Naive thymus-derived CD4-positive, alpha-beta T cell (primary cell): ENCODE measurements at regions not wholly inside any gene's neighbourhood (a gene's known extent, or its start where the extent isn't known, plus 50 kb on each side); places are given as distances from the start of the nearest gene placed in this dataset.

Experiments
- ATAC-seq: fragments of 150-1000 bp; cut with Tn5 transposase; 2 replicates; pipeline ENCODE4 v1.10.0; 2021; ENCODE audit warnings: mild to moderate bottlenecking, moderate library complexity
- CTCF ChIA-PET: fragments of 350-600 bp; sonication (Branson Sonifier 250); formaldehyde crosslinking; loops from one replicate; lab custom pipeline; 2021; ENCODE audit warnings: antibody characterized with exemption; lab: Charles Lee
- POLR2A ChIA-PET: fragments of 350-600 bp; sonication (Branson Sonifier 250); formaldehyde crosslinking; loops from one replicate; lab custom pipeline; 2021; ENCODE audit warnings: antibody characterized with exemption, inconsistent platforms; lab: Charles Lee
- DNase-seq, 9 donors: peaks; one replicate each; pipeline versions ENCODE4 v3.0.0 to v3.0.0-alpha.2; 2020 to 2022; ENCODE audit warnings: mixed read lengths in 1 of 9
- H3K27ac ChIP-seq: one replicate; pipeline ENCODE4 v1.7.0; 2013; ENCODE audit warnings: mild to moderate bottlenecking, low read depth, low read length, moderate library complexity
- H3K27me3 ChIP-seq, 2 donors: one replicate each; pipeline ENCODE4 v1.7.0; 2013; ENCODE audit warnings: low read length in 2 of 2, mild to moderate bottlenecking in 2 of 2, moderate library complexity in 2 of 2; ENCODE audit not compliant: control insufficient read depth in 2 of 2, insufficient read depth in 2 of 2
- H3K36me3 ChIP-seq, 3 experiments: 1 replicate in 2 of 3; 2 replicates in 1 of 3; pipeline ENCODE4 v1.7.0; 2013; ENCODE audit warnings: low read length in 3 of 3, mild to moderate bottlenecking in 3 of 3, moderate library complexity in 1 of 3; ENCODE audit not compliant: insufficient read depth in 3 of 3, control insufficient read depth in 2 of 3
- H3K4me1 ChIP-seq, 2 donors: one replicate each; pipeline ENCODE4 v1.7.0; 2013; ENCODE audit warnings: low read length in 2 of 2, mild to moderate bottlenecking in 2 of 2, moderate library complexity in 1 of 2; ENCODE audit not compliant: control insufficient read depth in 2 of 2, insufficient read depth in 2 of 2
- H3K4me3 ChIP-seq: 2 replicates; pipeline ENCODE4 v1.7.0; 2013; ENCODE audit warnings: mild to moderate bottlenecking, low read length
- H3K9me3 ChIP-seq, 3 experiments: 1 replicate in 2 of 3; 2 replicates in 1 of 3; pipeline ENCODE4 v1.7.0; 2013; ENCODE audit warnings: low read length in 3 of 3; ENCODE audit not compliant: control insufficient read depth in 2 of 3
- H3K27ac Mint-ChIP-seq, 9 donors: one replicate each; pipeline ENCODE4 v1.8.0; 2020 to 2022; ENCODE audit warnings: mixed read lengths in 9 of 9, mild to moderate bottlenecking in 8 of 9, moderate library complexity in 5 of 9, inconsistent platforms in 2 of 9
- H3K27me3 Mint-ChIP-seq, 5 donors: one replicate each; pipeline ENCODE4 v1.8.0; 2021 to 2022; ENCODE audit warnings: mixed read lengths in 5 of 5, mild to moderate bottlenecking in 1 of 5
- H3K36me3 Mint-ChIP-seq, 5 donors: one replicate each; pipeline ENCODE4 v1.8.0; 2020 to 2022; ENCODE audit warnings: mixed read lengths in 5 of 5, mild to moderate bottlenecking in 3 of 5, inconsistent platforms in 1 of 5
- H3K4me1 Mint-ChIP-seq, 7 donors: one replicate each; pipeline ENCODE4 v1.8.0; 2020 to 2022; ENCODE audit warnings: mixed read lengths in 7 of 7, mild to moderate bottlenecking in 3 of 7, inconsistent platforms in 1 of 7
- H3K4me3 Mint-ChIP-seq, 10 donors: one replicate each; pipeline ENCODE4 v1.8.0; 2020 to 2022; ENCODE audit warnings: mild to moderate bottlenecking in 10 of 10, mixed read lengths in 10 of 10, moderate library complexity in 6 of 10, inconsistent platforms in 2 of 10
- H3K9me3 Mint-ChIP-seq, 11 donors: one replicate each; pipeline ENCODE4 v1.8.0; 2020 to 2022; ENCODE audit warnings: mixed read lengths in 11 of 11, mild to moderate bottlenecking in 4 of 11, inconsistent platforms in 1 of 11, moderate library complexity in 1 of 11
- intact Hi-C, 2 donors: fragments of 100-400 bp; cut with micrococcal nuclease; formaldehyde crosslinking; loops; one replicate each; pipeline ENCODE4 v1.15.1; 2023

DNA sequence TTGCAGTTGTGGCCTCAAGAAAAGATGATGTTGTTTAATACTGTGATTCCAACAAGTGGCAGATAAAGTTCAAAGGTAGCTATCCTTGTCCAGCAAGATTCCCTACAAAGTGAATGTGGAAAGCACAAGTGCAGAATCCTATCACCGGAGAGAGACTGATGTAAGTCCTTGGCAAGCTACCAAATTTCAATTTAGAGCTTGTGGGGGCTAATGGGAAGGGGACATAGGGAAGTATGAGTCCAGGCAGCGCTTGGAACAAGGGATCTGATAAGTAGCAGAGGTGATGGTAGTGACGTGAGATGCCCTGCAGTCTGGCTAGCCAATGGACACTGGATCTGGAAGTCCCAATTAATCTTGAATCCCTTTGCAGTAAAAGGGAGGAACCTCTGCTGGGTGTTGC lies 165.2 kb upstream of the DTNA start:
- POLR2A ChIA-PET: no interaction called here
- Mint-ChIP-seq H3K36me3 (no peaks in the 10 kb centered on the region), H3K4me3 (no peak overlapping the region), H3K27me3 (no peaks in the 10 kb centered on the region), H3K4me1 (no peaks in the 10 kb centered on the region), H3K27ac (no peak overlapping the region), H3K9me3 (peaks cover 0 to 10% (median 0%) of the 10 kb centered on the region in 11 donors)
- H3K4me3 ChIP-seq: no peak overlapping the region
- no peaks in the 10 kb centered on the region for H3K36me3 ChIP-seq
- no peaks in the 10 kb centered on the region for H3K9me3 ChIP-seq
- intact Hi-C loops: no loop called here
- CTCF ChIA-PET: no interaction called here
- DNase-seq (no peak), ATAC-seq (no peak)
- H3K27ac ChIP-seq: no peak overlapping the region
- no peaks in the 10 kb centered on the region for H3K4me1 ChIP-seq
- H3K27me3 ChIP-seq: no peaks in the 10 kb centered on the region

DNA sequence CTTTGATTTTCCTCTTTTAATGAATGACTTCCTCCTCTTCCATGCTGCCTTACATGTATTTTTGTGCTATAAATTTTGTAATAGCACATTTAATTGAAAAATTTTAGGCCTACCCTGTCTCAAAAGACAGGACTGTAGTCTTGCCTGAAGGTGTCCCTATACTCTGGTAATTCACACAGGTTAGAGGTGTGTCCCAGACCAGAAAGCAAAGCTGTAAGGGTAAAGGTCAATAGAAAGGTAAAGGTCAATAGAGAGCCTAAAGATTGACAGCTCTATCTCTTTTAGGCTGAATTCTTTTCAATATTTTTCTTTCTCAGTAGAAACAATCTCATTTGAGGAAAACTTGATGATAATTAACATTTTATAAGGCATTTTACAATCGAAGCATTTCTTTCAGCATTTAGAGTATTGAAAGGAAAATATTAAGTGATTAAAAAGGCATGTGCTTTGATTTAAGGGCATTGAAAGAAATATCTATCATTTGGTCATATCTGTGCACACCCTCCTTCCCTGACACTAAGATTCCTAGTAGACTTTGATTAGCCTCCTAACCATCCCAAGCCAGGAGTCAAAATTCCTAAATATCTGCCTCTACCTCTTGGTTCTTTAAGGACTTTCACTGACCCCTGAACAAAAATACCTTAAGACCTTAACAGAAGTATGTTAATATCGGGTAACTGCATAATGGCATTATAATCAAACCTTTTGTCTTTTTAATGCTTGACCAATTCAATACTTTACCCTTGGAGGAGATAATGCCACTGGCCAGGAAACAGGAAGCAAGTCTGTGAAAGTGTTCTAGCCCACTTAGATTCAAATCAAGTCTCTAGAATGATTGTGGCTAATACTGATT lies 161.8 kb upstream of the DTNA start:
- DNase-seq: no peak
- no peak overlapping the region for H3K4me3 ChIP-seq
- H3K27ac ChIP-seq: no peak overlapping the region
- H3K9me3 ChIP-seq: no peaks in the 10 kb centered on the region
- no peak for ATAC-seq
- intact Hi-C loops: no loop called here
- Mint-ChIP-seq H3K36me3 (no peaks in the 10 kb centered on the region), H3K9me3 (peaks cover 0 to 10% (median 3%) of the 10 kb centered on the region in 11 donors), H3K4me3 (no peak overlapping the region), H3K4me1 (no peaks in the 10 kb centered on the region), H3K27ac (no peak overlapping the region), H3K27me3 (no peaks in the 10 kb centered on the region)
- POLR2A ChIA-PET: no interaction called here
- H3K4me1 ChIP-seq: no peaks in the 10 kb centered on the region
- CTCF ChIA-PET: no interaction called here
- no peaks in the 10 kb centered on the region for H3K36me3 ChIP-seq
- no peaks in the 10 kb centered on the region for H3K27me3 ChIP-seq

DNA sequence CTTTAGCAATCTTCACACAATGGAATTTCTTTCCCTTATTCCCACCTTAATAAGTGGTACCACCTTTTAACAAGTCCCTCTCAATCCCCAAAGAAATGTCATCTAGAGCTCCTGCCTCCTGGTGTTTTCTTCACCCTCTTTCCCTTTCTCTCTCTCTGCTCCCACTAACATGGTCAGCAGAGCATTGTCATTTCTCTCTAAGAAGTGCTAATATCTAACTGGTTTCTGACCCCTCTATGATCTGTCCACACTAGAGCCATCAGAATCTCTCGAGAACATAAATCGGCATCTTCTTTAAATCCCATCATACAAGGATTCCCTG lies 161.2 kb upstream of the DTNA start:
- Mint-ChIP-seq H3K4me1 (no peaks in the 10 kb centered on the region), H3K27ac (no peak overlapping the region), H3K27me3 (no peaks in the 10 kb centered on the region), H3K9me3 (peaks cover 0 to 10% (median 3%) of the 10 kb centered on the region in 11 donors), H3K36me3 (no peaks in the 10 kb centered on the region), H3K4me3 (no peak overlapping the region)
- no peak for ATAC-seq
- no peaks in the 10 kb centered on the region for H3K36me3 ChIP-seq
- intact Hi-C loops: no loop called here
- H3K27ac ChIP-seq: no peak overlapping the region
- ChIA-PET CTCF (no interaction called here), POLR2A (no interaction called here)
- no peaks in the 10 kb centered on the region for H3K9me3 ChIP-seq
- H3K4me1 ChIP-seq: no peaks in the 10 kb centered on the region
- no peak for DNase-seq
- H3K27me3 ChIP-seq: no peaks in the 10 kb centered on the region
- H3K4me3 ChIP-seq: no peak overlapping the region

DNA sequence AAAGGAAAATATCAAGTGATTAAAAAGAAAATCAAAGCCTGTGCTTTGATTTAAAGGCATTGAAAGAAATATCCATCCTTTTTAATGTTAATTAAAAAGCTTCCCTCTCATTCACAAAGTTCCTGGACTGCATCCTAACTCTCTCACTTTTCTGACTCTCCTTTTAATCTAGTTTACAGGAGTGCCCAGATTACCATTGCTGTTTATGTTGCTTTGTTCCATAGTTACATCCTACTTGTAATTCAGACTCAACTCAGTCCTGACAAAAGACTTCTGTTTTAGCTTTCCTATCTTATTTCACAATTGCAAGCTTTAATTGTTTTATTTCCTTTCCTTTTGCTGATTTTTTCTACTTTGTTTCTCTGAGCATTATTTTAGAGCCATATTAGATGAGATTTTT lies 160.7 kb upstream of the DTNA start:
- H3K4me1 Mint-ChIP-seq: no peaks in the 10 kb centered on the region
- no peaks in the 10 kb centered on the region for H3K36me3 ChIP-seq
- no peak overlapping the region for H3K27ac ChIP-seq
- no peak for ATAC-seq
- H3K4me1 ChIP-seq: no peaks in the 10 kb centered on the region
- H3K4me3 ChIP-seq: no peak overlapping the region
- CTCF ChIA-PET: no interaction called here
- H3K27ac Mint-ChIP-seq: no peak overlapping the region
- H3K4me3 Mint-ChIP-seq: no peak overlapping the region
- no peaks in the 10 kb centered on the region for H3K27me3 Mint-ChIP-seq
- DNase-seq: no peak
- no peaks in the 10 kb centered on the region for H3K27me3 ChIP-seq
- peaks cover 0 to 10% (median 3%) of the 10 kb centered on the region in 11 donors for H3K9me3 Mint-ChIP-seq
- POLR2A ChIA-PET: no interaction called here
- H3K9me3 ChIP-seq: no peaks in the 10 kb centered on the region
- intact Hi-C loops: no loop called here
- no peaks in the 10 kb centered on the region for H3K36me3 Mint-ChIP-seq

DNA sequence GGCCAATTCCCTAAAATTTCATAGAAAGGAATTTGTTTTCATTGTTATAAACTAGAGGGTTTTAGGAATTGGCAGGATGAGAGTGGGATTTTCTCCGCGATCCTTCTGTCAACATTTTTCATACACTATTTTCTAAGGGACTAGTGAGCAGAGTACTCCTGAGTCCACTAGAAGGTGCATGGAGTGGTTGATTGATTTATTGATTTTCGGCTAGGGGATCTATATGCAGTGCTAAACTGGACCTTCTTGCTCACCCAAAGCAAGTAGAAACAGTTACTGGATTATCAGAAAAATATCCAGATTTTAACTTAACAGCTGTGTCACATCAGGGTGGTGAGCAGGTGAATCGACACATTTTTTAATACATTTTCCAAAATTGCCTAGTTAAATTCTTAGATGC lies 159.9 kb upstream of the DTNA start:
- Histone ChIP-seq H3K9me3 (no peaks in the 10 kb centered on the region), H3K4me1 (no peaks in the 10 kb centered on the region), H3K27me3 (no peaks in the 10 kb centered on the region), H3K4me3 (no peak overlapping the region), H3K27ac (no peak overlapping the region), H3K36me3 (no peaks in the 10 kb centered on the region)
- Mint-ChIP-seq H3K27ac (no peak overlapping the region), H3K4me1 (no peaks in the 10 kb centered on the region), H3K9me3 (peaks cover 0 to 8% (median 3%) of the 10 kb centered on the region in 11 donors), H3K36me3 (no peaks in the 10 kb centered on the region), H3K27me3 (no peaks in the 10 kb centered on the region), H3K4me3 (no peak overlapping the region)
- ChIA-PET POLR2A (no interaction called here), CTCF (no interaction called here)
- ATAC-seq (no peak), DNase-seq (no peak)
- intact Hi-C loops: no loop called here

DNA sequence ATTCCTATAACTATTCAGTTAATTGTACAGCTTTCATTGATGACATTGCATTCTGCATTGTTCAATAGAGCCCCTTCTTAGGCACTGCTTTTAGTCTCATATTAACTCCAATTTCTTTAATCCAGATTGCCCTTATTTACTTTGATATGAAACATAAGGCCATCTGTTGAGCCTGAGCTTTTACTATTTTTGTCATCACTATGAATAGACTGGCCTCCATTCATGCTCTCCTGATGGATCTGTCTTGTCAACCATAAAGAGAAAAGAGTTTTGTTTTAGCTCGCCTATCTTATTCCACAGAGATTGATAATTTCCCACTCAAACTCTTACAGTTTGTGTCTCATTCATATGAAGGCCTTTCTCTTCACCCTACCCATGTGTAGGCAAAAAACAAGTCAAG lies 159.2 kb upstream of the DTNA start:
- CTCF ChIA-PET: no interaction called here

DNA sequence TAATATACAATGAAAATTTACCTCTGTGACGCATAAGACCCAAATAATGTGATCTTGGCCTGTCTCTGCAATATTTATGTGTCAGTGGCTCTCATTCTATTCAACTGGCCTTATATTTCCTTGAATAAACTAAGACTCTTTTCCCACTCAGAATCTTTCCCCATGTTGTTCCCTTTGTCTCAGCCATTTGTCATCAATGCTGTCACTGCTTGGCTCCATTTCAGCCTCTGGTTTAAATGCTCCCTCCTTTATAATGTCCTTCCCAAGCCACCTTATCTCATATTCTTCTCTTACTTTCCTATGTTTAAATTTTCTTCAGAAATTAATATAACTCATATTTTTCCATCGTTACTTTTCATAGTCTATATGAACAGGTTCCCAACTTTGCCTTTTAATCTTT lies 158.3 kb upstream of the DTNA start:
- Histone ChIP-seq H3K27ac (no peak overlapping the region), H3K9me3 (no peaks in the 10 kb centered on the region), H3K4me3 (no peak overlapping the region), H3K27me3 (no peaks in the 10 kb centered on the region), H3K36me3 (no peaks in the 10 kb centered on the region), H3K4me1 (no peaks in the 10 kb centered on the region)
- Mint-ChIP-seq H3K4me3 (no peak overlapping the region), H3K4me1 (no peaks in the 10 kb centered on the region), H3K36me3 (no peaks in the 10 kb centered on the region), H3K27ac (no peak overlapping the region), H3K27me3 (no peaks in the 10 kb centered on the region), H3K9me3 (peaks cover 0 to 8% (median 3%) of the 10 kb centered on the region in 11 donors)
- ChIA-PET POLR2A (no interaction called here), CTCF (no interaction called here)
- ATAC-seq: no peak
- no peak for DNase-seq
- intact Hi-C loops: no loop called here

More for the DNA sequence above, 159.2 kb upstream of the DTNA start:
- no peak for ATAC-seq
- H3K36me3 Mint-ChIP-seq: no peaks in the 10 kb centered on the region
- POLR2A ChIA-PET: no interaction called here
- Histone ChIP-seq H3K36me3 (no peaks in the 10 kb centered on the region), H3K27me3 (no peaks in the 10 kb centered on the region), H3K4me3 (no peak overlapping the region), H3K4me1 (no peaks in the 10 kb centered on the region), H3K9me3 (no peaks in the 10 kb centered on the region), H3K27ac (no peak overlapping the region)
- peaks cover 0 to 8% (median 3%) of the 10 kb centered on the region in 11 donors for H3K9me3 Mint-ChIP-seq
- no peak overlapping the region for H3K4me3 Mint-ChIP-seq
- H3K27me3 Mint-ChIP-seq: no peaks in the 10 kb centered on the region
- DNase-seq: no peak
- intact Hi-C loops: no loop called here
- H3K27ac Mint-ChIP-seq: no peak overlapping the region
- H3K4me1 Mint-ChIP-seq: no peaks in the 10 kb centered on the region
